Coronary artery (tissue), 2 donors: ENCODE measurements at regions not wholly inside any gene's neighbourhood (a gene's known extent, or its start where the extent isn't known, plus 50 kb on each side); places are given as distances from the start of the nearest gene placed in this dataset.

Experiments used
- DNase-seq: peaks from one replicate; pipeline ENCODE4 v3.0.0-alpha.2; 2017; ENCODE audit warnings: low spot score
- H3K27ac ChIP-seq, 2 donors: fragments of 200-600 bp; sonication (generic); one replicate each; pipeline ENCODE4 v1.5.1; 2016 to 2019
- H3K4me3 ChIP-seq: fragments of 200-600 bp; sonication (generic); 2 replicates; pipeline ENCODE4 v1.5.1; 2016; ENCODE audit warnings: mild to moderate bottlenecking, moderate library complexity
- TF ChIP-seq, protein P1 (sequence below): fragments of 200-600 bp; sonication (generic); IDR thresholded peaks from one replicate; pipeline ENCODE4 v1.5.1; 2019; ENCODE audit warnings: antibody characterized with exemption

DNA sequence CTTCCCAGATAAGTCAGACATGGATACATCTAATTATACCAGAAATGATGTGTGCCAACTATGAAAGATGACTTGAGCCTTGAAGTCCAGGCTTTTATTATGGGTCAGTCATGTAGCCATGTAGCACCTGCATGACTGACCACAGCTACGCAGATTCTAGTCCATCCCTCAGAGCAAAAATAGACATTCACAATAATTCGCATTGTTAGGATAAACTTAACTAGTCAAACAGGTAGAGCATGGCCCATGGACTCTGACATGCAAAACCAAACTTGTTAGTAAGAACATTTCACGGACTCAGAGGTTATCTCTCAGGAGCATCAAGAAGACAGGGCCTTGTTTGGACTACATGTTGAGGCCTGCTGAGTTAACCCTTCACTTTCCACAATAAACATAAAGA is 132.6 kb downstream of the PWWP3B start:
- no peak overlapping the region for H3K4me3 ChIP-seq
- DNase-seq: no peak
- no peak overlapping the region for H3K27ac ChIP-seq
- TF ChIP-seq, protein P1, sequence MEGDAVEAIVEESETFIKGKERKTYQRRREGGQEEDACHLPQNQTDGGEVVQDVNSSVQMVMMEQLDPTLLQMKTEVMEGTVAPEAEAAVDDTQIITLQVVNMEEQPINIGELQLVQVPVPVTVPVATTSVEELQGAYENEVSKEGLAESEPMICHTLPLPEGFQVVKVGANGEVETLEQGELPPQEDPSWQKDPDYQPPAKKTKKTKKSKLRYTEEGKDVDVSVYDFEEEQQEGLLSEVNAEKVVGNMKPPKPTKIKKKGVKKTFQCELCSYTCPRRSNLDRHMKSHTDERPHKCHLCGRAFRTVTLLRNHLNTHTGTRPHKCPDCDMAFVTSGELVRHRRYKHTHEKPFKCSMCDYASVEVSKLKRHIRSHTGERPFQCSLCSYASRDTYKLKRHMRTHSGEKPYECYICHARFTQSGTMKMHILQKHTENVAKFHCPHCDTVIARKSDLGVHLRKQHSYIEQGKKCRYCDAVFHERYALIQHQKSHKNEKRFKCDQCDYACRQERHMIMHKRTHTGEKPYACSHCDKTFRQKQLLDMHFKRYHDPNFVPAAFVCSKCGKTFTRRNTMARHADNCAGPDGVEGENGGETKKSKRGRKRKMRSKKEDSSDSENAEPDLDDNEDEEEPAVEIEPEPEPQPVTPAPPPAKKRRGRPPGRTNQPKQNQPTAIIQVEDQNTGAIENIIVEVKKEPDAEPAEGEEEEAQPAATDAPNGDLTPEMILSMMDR: no peak

DNA sequence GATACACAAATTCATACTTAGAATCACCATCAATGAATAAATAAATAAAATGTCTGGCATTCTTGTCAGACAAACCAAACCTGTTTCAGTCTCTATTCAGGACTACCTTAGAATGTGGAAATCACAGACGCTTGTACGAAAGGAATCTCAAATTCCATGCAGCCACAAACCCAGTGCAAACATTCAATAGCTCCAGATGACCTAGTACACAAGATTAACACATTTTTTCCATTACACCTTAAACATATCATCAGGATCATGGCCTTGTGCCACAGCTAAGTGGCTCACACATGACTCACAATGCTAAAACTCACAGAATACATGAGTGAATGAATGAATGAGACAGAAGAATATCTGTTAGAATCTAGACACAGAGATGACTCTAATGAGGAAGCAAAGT is 134.2 kb downstream of the PWWP3B start:
- Histone ChIP-seq H3K4me3 (no peak overlapping the region), H3K27ac (no peak overlapping the region)
- TF ChIP-seq, protein P1: no peak
- no peak for DNase-seq

GRCh38 chrX:106306391-106306947 is 138.4 kb downstream of the PWWP3B start:
- TF ChIP-seq, protein P1: no peak
- H3K4me3 ChIP-seq: no peak overlapping the region
- no peak for DNase-seq

GRCh38 chrX:106323357-106323756 is 155.3 kb downstream of the PWWP3B start:
- no peak overlapping the region for H3K27ac ChIP-seq
- TF ChIP-seq, protein P1: no peak
- DNase-seq: no peak
- no peak overlapping the region for H3K4me3 ChIP-seq

More at GRCh38 chrX:106306391-106306947, 138.4 kb downstream of the PWWP3B start:
- H3K27ac ChIP-seq: no peak overlapping the region

GRCh38 chrX:106331606-106332005 is 163.5 kb downstream of the PWWP3B start:
- TF ChIP-seq, protein P1: no peak
- H3K4me3 ChIP-seq: no peak overlapping the region
- H3K27ac ChIP-seq: no peak overlapping the region
- DNase-seq: no peak

- Histone ChIP-seq H3K4me3 (no peak overlapping the region), H3K27ac (no peak overlapping the region)
- TF ChIP-seq, protein P1: no peak
- no peak for DNase-seq
Measured at GRCh38 chrX:106341823-106342222, 173.7 kb downstream of the PWWP3B start.

DNA sequence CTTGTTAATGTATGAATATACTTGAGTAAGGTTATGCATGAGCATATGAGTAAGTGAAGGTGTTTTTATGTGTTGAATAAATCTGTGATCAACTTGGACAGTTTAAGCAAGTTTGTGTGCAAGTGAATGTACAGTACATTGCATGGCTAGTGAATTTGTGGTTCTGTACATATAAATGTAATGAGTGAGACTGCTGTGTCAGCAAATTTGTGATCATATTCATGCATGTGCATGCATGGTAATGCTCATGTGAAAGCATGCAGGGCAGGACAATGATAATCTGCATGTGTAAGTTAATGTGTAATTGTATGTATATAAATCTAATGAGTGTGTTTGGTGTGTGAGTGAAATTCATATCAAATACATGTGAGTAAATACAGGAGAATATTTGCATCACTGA is 188.5 kb downstream of the PWWP3B start:
- Histone ChIP-seq H3K27ac (no peak overlapping the region), H3K4me3 (no peak overlapping the region)
- no peak for DNase-seq
- TF ChIP-seq, protein P1: no peak
